Fibroblast of upper back skin (primary cell): ENCODE measurements at regions not wholly inside any gene's neighbourhood (a gene's known extent, or its start where the extent isn't known, plus 50 kb on each side); places are given as distances from the start of the nearest gene placed in this dataset.

ENCODE experiments used
- DNase-seq: peaks from one replicate; pipeline ENCODE4 v3.0.0-alpha.2; 2013

DNA sequence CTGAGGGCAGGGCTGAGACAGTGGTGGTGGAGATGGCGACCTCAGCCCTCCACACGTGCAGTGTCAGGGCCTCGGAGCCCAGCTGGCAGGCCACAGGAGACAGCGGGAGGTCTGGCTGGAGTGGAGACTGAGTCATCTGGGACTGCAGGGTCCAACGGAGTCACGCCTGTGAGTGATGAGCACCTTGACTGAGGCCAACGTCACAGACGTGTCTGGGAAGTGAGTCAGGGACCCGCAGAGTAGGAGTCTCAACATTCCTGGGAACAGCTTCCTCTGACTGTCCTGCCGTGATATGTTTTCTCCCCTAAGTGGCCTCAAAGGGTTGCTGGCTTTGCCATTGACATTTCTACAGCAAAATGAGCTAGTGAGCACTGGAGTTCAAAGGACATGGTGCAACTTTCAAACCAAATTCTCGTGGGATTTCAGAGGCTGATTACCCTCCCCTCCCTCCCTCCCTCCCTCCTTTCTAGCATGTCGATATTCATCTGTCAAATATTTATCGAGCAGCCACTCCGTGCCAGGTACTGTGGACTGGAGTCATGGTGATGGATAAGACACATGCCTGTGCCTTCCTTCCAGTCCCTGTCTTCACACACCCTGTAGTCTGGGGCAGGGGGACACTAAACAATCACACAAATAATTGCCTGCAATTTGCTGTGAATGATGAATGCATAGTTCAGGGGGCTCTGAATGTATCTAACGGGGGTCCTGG lies 53.3 kb upstream of the AMOTL2 start:
- peak; percentile 100 for DNase-seq

GRCh38 chr3:134426660-134427181 lies 52.5 kb upstream of the AMOTL2 start:
- peak; percentile 80 for DNase-seq

GRCh38 chr3:134425943-134426342 lies 51.7 kb upstream of the AMOTL2 start:
- no peak for DNase-seq
